Epithelial cell of esophagus (primary cell): ENCODE measurements at regions not wholly inside any gene's neighbourhood (a gene's known extent, or its start where the extent isn't known, plus 50 kb on each side); places are given as distances from the start of the nearest gene placed in this dataset.

Source experiments
- DNase-seq: peaks from one replicate; pipeline ENCODE4 v3.0.0; 2010; ENCODE audit warnings: low read depth
- H3K4me3 ChIP-seq: 2 replicates; pipeline ENCODE4 v1.5.1; 2011; ENCODE audit warnings: mild to moderate bottlenecking, low read length, control low read depth
- CTCF ChIP-seq: IDR thresholded peaks from 2 replicates; pipeline ENCODE4 v1.5.1; 2011; ENCODE audit warnings: low read depth, mild to moderate bottlenecking, low read length, control low read depth, inconsistent platforms; ENCODE audit not compliant: insufficient read depth; ENCODE audit errors: missing control alignments

GRCh38 chr13:50309318-50309717, 294.1 kb downstream of the KCNRG start:
- no peak for TF ChIP-seq CTCF
- no peak for DNase-seq
- no peak overlapping the region for H3K4me3 ChIP-seq

GRCh38 chr13:50309882-50310594, 294.8 kb downstream of the KCNRG start:
- no peak for DNase-seq
- no peak for TF ChIP-seq CTCF
- H3K4me3 ChIP-seq: no peak overlapping the region

- TF ChIP-seq CTCF: no peak
- DNase-seq: no peak
- no peak overlapping the region for H3K4me3 ChIP-seq
These were observed 295.5 kb downstream of the KCNRG start for GRCh38 chr13:50310734-50311133.

- no peak overlapping the region for H3K4me3 ChIP-seq
- no peak for TF ChIP-seq CTCF
- no peak for DNase-seq
These were observed 303.6 kb downstream of the KCNRG start for GRCh38 chr13:50318887-50319286.

- no peak for TF ChIP-seq CTCF
- H3K4me3 ChIP-seq: no peak overlapping the region
- DNase-seq: no peak
These were observed 304.5 kb downstream of the KCNRG start for GRCh38 chr13:50319635-50320255.

GRCh38 chr13:50320271-50320862, 305.1 kb downstream of the KCNRG start:
- TF ChIP-seq CTCF: no peak
- H3K4me3 ChIP-seq: no peak overlapping the region
- peak; percentile 55 for DNase-seq
